ENCODE measurements at regions not wholly inside any gene's neighbourhood (a gene's known extent, or its start where the extent isn't known, plus 50 kb on each side); places are given as distances from the start of the nearest gene placed in this dataset.

DNA sequence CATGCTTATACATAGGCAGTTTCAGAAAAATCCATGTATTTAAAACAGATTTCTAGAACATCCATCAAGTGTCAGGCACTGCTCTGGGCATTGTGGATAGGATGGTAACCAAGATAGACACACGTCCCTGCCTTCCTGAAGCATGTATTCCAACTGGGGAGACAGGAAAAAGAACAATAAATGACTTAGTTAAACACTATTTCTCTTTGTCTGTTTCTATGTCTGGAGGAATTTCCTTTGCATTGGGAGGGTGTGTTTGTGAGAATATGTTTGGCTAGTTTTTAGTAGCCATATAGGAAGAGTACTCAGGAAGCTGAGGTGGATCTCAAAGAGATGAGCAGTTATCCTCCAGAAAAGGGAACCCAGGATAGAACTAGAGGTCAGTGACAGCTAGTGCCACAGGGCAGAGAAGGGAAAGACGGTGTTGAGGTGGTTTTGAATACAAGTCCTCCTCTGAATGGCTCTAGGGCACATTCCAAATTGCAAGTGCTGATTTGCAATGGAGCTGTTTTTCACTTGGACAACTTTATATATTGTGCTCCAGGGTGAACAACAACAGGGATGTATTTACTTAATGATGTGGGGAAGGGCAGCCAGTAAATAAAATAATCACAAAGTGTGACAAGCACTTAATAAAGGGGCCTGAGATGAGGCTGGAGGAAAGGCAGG lies 144.7 kb upstream of the SHB start:
- TF ChIP-seq, protein P1, sequence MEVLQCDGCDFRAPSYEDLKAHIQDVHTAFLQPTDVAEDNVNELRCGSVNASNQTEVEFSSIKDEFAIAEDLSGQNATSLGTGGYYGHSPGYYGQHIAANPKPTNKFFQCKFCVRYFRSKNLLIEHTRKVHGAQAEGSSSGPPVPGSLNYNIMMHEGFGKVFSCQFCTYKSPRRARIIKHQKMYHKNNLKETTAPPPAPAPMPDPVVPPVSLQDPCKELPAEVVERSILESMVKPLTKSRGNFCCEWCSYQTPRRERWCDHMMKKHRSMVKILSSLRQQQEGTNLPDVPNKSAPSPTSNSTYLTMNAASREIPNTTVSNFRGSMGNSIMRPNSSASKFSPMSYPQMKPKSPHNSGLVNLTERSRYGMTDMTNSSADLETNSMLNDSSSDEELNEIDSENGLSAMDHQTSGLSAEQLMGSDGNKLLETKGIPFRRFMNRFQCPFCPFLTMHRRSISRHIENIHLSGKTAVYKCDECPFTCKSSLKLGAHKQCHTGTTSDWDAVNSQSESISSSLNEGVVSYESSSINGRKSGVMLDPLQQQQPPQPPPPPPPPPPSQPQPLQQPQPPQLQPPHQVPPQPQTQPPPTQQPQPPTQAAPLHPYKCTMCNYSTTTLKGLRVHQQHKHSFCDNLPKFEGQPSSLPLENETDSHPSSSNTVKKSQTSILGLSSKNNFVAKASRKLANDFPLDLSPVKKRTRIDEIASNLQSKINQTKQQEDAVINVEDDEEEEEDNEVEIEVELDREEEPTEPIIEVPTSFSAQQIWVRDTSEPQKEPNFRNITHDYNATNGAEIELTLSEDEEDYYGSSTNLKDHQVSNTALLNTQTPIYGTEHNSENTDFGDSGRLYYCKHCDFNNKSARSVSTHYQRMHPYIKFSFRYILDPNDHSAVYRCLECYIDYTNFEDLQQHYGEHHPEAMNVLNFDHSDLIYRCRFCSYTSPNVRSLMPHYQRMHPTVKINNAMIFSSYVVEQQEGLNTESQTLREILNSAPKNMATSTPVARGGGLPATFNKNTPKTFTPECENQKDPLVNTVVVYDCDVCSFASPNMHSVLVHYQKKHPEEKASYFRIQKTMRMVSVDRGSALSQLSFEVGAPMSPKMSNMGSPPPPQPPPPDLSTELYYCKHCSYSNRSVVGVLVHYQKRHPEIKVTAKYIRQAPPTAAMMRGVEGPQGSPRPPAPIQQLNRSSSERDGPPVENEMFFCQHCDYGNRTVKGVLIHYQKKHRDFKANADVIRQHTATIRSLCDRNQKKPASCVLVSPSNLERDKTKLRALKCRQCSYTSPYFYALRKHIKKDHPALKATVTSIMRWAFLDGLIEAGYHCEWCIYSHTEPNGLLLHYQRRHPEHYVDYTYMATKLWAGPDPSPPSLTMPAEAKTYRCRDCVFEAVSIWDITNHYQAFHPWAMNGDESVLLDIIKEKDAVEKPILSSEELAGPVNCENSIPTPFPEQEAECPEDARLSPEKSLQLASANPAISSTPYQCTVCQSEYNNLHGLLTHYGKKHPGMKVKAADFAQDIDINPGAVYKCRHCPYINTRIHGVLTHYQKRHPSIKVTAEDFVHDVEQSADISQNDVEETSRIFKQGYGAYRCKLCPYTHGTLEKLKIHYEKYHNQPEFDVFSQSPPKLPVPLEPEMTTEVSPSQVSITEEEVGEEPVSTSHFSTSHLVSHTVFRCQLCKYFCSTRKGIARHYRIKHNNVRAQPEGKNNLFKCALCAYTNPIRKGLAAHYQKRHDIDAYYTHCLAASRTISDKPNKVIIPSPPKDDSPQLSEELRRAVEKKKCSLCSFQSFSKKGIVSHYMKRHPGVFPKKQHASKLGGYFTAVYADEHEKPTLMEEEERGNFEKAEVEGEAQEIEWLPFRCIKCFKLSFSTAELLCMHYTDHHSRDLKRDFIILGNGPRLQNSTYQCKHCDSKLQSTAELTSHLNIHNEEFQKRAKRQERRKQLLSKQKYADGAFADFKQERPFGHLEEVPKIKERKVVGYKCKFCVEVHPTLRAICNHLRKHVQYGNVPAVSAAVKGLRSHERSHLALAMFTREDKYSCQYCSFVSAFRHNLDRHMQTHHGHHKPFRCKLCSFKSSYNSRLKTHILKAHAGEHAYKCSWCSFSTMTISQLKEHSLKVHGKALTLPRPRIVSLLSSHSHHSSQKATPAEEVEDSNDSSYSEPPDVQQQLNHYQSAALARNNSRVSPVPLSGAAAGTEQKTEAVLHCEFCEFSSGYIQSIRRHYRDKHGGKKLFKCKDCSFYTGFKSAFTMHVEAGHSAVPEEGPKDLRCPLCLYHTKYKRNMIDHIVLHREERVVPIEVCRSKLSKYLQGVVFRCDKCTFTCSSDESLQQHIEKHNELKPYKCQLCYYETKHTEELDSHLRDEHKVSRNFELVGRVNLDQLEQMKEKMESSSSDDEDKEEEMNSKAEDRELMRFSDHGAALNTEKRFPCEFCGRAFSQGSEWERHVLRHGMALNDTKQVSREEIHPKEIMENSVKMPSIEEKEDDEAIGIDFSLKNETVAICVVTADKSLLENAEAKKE (CRISPR knock-in tag; IDR thresholded peaks at IDR 0.05), result no peak
- TF ChIP-seq JUNB (IDR thresholded peaks at IDR 0.05; ENCODE audit: unreplicated experiment) (no peak), EZH2phosphoT487 (IDR thresholded peaks at IDR 0.05; ENCODE audit: unreplicated experiment) (no peak), ZNF114 (CRISPR knock-in tag; IDR thresholded peaks at IDR 0.05) (no peak)
- no peaks in the 10 kb centered on the region for H3K36me3 Mint-ChIP-seq (ENCODE audit: low read depth)
- peaks cover 26% of the 10 kb centered on the region for H3K4me1 Mint-ChIP-seq
- Histone ChIP-seq H3K79me2 (replicated peaks; ENCODE audit: insufficient read depth) (no peaks in the 10 kb centered on the region), H3K36me3 (ENCODE audit: insufficient read depth) (no peaks in the 10 kb centered on the region), H4K20me1 (replicated peaks; ENCODE audit: insufficient read depth) (peaks cover 26% of the 10 kb centered on the region), H3K4me2 (no peak overlapping the region), H3F3A (replicated peaks; ENCODE audit: low read depth) (no peaks in the 10 kb centered on the region; the same call in 1 of the 2 replicates), H3K4me1 (ENCODE audit: insufficient read depth) (peaks cover 12% of the 10 kb centered on the region), H3K4me3 (no peak overlapping the region), H2AFZ (no peak overlapping the region), H3K27me3 (ENCODE audit: insufficient read depth) (peaks cover 99% of the 10 kb centered on the region), H3K9me2 (ENCODE audit: insufficient read depth) (no peaks in the 10 kb centered on the region), H3K27ac (ENCODE audit: low read depth) (no peak overlapping the region)
- H3K9me3 Mint-ChIP-seq, result peaks cover 3% of the 10 kb centered on the region; the same call in 1 of the 3 replicates
- DNase-seq (ENCODE audit: low spot score) (no peak), ATAC-seq (peak; percentile 19)
- H3K27me3 Mint-ChIP-seq (ENCODE audit: insufficient read depth, low read depth, poor library complexity), result peaks cover 95% of the 10 kb centered on the region
- H3K4me3 Mint-ChIP-seq, result peak overlapping the region; percentile 19; the same call in 1 of the 3 replicates
- no peak overlapping the region for H3K27ac Mint-ChIP-seq

DNA sequence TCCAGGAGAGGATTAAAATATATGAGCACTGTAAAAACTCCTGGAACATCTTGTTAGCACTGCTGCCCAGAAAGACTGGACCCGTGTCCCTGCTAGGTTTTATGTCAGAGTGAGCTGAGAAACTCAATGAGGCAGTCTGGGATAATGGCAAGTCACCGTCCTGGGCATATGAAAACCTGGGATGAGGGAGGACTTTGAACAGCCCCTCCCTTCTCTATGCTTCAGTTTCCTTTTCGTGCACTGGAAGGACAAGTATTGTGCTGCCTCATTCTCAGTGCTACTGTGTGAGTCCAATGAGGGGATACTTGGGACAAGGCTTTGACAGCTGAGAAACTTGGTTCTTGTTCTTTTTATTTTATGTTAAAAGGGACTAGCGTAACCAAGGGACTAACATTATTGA lies 143.0 kb upstream of the SHB start:
- H3K27me3 Mint-ChIP-seq (ENCODE audit: insufficient read depth, low read depth, poor library complexity), result peaks cover 91% of the 10 kb centered on the region

More for the DNA sequence above, 143.0 kb upstream of the SHB start:
- H3K4me3 ChIP-seq, result no peak overlapping the region
- H4K20me1 ChIP-seq (replicated peaks; ENCODE audit: insufficient read depth), result peaks cover 26% of the 10 kb centered on the region
- TF ChIP-seq, protein P2, sequence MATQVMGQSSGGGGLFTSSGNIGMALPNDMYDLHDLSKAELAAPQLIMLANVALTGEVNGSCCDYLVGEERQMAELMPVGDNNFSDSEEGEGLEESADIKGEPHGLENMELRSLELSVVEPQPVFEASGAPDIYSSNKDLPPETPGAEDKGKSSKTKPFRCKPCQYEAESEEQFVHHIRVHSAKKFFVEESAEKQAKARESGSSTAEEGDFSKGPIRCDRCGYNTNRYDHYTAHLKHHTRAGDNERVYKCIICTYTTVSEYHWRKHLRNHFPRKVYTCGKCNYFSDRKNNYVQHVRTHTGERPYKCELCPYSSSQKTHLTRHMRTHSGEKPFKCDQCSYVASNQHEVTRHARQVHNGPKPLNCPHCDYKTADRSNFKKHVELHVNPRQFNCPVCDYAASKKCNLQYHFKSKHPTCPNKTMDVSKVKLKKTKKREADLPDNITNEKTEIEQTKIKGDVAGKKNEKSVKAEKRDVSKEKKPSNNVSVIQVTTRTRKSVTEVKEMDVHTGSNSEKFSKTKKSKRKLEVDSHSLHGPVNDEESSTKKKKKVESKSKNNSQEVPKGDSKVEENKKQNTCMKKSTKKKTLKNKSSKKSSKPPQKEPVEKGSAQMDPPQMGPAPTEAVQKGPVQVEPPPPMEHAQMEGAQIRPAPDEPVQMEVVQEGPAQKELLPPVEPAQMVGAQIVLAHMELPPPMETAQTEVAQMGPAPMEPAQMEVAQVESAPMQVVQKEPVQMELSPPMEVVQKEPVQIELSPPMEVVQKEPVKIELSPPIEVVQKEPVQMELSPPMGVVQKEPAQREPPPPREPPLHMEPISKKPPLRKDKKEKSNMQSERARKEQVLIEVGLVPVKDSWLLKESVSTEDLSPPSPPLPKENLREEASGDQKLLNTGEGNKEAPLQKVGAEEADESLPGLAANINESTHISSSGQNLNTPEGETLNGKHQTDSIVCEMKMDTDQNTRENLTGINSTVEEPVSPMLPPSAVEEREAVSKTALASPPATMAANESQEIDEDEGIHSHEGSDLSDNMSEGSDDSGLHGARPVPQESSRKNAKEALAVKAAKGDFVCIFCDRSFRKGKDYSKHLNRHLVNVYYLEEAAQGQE (IDR thresholded peaks at IDR 0.05; ENCODE audit: unreplicated experiment), result no peak
- no peak for TF ChIP-seq EZH2phosphoT487 (IDR thresholded peaks at IDR 0.05; ENCODE audit: unreplicated experiment)
- no peak for TF ChIP-seq CREB1 (CRISPR knock-in tag; IDR thresholded peaks at IDR 0.05; ENCODE audit: low read depth)
- H2AFZ ChIP-seq, result no peak overlapping the region
- no peaks in the 10 kb centered on the region; the same call in 1 of the 2 replicates for H3F3A ChIP-seq (replicated peaks; ENCODE audit: low read depth)
- H3K79me2 ChIP-seq (replicated peaks; ENCODE audit: insufficient read depth), result no peaks in the 10 kb centered on the region
- H3K36me3 ChIP-seq (ENCODE audit: insufficient read depth), result no peaks in the 10 kb centered on the region
- H3K4me1 Mint-ChIP-seq, result peaks cover 26% of the 10 kb centered on the region
- H3K27ac Mint-ChIP-seq, result no peak overlapping the region
- DNase-seq (ENCODE audit: low spot score) (no peak), ATAC-seq (no peak)
- H3K27me3 ChIP-seq (ENCODE audit: insufficient read depth), result peaks cover 99% of the 10 kb centered on the region
- no peak overlapping the region for H3K4me2 ChIP-seq
- H3K9me3 Mint-ChIP-seq, result peaks cover 5% of the 10 kb centered on the region; the same call in 1 of the 3 replicates
- peaks cover 12% of the 10 kb centered on the region for H3K4me1 ChIP-seq (ENCODE audit: insufficient read depth)
- no peaks in the 10 kb centered on the region for H3K9me2 ChIP-seq (ENCODE audit: insufficient read depth)
- no peak overlapping the region for H3K27ac ChIP-seq (ENCODE audit: low read depth)
- H3K36me3 Mint-ChIP-seq (ENCODE audit: low read depth), result no peaks in the 10 kb centered on the region
- H3K4me3 Mint-ChIP-seq, result no peak overlapping the region

Data from GM23338 (cell line).